HG03439 (cell line): ENCODE measurements at regions not wholly inside any gene's neighbourhood (a gene's known extent, or its start where the extent isn't known, plus 50 kb on each side); places are given as distances from the start of the nearest gene placed in this dataset.
"Not testable (repeated sequence)": the region's sequence is repeated elsewhere in the genome, so short reads cannot be mapped to it uniquely, and the experiment has no call there.

Experiments used
- ATAC-seq: cut with Tn5 transposase; IDR thresholded peaks from one replicate; pipeline ENCODE4 v1.9.1; 2021; ENCODE audit warnings: mild to moderate bottlenecking, moderate library complexity; ENCODE audit not compliant: unreplicated experiment

- no peak for ATAC-seq
Measured at GRCh38 chr2:122523143-122523542, 767.7 kb downstream of the TSN start.

- ATAC-seq = no peak
Measured at GRCh38 chr2:122523981-122524380, 768.5 kb downstream of the TSN start.

GRCh38 chr2:122525336-122525735, 769.9 kb downstream of the TSN start:
- ATAC-seq = no peak

GRCh38 chr2:122528061-122528460, 772.6 kb downstream of the TSN start:
- no peak for ATAC-seq

DNA sequence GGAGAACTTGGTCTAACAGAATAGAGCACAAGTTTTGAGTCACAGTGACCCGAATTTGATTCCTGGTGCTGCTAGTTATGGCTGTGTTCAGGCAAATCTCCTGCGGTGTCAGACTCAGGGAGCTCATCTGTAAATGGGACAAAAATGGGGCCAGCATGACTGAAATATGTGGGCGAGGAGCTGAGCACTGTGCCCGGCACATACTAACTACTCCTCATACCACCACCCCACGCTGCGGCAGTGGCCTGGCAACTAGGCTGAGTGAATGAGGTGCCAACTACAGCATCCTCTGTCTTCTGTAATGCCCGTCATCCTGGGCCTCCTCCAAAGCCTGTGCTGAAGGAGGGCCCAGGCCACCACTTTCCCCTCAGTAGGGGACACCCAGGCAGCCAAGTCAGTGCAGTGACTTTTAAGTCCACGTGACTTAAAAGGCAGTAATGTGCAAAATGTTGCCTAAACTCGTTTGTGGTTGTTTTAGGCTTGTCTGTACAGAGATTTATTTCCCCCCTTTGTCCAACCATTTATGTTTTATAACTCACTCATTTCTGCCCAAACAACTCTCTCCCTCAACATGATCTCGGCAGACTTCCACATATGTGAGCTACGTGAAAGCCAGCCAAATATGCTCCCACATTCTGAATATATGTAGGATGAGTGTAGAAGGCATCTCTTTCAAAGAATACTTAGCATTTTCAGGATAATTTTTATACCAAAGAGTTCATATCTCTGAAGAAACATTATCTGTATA, 773.7 kb downstream of the TSN start:
- no peak for ATAC-seq

- ATAC-seq = no peak
Measured at GRCh38 chr2:122530814-122531213, 775.4 kb downstream of the TSN start.

DNA sequence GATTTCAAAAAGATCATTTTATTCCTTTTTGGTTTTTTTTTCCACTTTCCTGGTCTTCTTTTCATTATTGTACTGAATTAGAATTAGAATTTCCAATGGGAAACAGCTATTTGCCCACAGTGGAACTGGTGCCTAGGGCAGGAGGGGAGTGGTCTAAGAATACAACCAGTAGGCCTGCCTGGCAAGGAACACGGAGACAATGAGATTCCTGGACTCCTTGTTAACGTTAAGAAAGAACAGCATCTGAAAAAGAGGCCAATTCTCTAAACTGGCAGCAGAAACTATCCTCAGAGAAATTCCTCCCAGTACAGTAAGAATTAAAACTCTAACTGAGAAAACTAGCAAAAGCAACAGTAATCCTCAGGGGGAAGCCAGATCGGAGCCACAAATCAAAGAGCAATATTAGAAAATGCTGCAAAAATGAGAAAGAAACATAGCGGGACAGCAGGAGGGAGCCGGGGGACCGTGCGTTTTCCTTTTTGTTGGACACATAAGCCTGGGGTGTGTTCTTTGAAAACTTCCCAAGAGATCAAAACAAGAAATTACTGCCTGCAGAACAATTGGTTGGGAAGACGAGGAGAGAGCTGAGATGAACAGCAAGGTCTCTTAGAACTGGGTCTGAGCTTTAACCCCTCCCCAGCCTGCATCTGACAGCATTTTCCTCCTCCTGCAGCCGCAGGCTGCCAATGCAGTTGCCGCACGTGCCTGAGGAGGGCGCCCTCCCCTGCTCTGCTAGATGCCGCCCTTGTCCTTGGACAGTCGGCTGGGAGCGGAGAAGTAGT, 776.0 kb downstream of the TSN start:
- no peak for ATAC-seq

DNA sequence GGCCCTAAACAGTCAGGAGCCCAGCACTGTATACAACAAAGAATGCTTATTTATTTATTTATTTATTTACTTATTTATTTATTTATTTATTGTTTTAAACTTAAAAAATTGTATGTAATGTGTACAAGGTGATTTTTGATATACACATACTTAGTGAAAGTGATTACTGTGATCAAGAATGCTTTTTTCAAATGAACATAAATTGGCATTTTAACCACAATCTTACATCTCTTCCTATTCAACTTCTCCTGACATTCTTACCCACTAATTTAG, 776.6 kb downstream of the TSN start:
- no peak for ATAC-seq

- no peak for ATAC-seq
Measured at GRCh38 chr2:122532481-122532880, 777.0 kb downstream of the TSN start.

GRCh38 chr2:122535960-122536505, 780.6 kb downstream of the TSN start:
- ATAC-seq = no peak

DNA sequence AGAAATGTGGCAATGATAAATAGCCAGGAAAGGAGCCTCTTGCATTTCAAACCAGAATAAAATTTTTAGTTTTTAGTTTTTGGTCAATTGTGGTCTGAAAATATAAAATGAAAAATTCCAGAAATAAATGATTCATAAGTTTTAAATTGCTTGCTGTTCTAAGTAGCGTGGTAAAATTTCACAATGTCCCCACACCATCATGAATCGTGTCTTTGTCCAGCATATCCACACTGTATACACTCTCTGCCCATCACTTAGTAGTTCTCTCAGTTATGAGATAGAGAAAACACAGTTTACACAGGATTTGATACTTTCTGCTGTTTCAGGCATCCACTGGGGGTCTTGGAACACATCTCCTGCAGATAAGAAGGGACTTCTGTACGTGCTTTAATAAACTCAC, 783.9 kb downstream of the TSN start:
- ATAC-seq = no peak

GRCh38 chr2:122539920-122540319, 784.5 kb downstream of the TSN start:
- no peak for ATAC-seq

DNA sequence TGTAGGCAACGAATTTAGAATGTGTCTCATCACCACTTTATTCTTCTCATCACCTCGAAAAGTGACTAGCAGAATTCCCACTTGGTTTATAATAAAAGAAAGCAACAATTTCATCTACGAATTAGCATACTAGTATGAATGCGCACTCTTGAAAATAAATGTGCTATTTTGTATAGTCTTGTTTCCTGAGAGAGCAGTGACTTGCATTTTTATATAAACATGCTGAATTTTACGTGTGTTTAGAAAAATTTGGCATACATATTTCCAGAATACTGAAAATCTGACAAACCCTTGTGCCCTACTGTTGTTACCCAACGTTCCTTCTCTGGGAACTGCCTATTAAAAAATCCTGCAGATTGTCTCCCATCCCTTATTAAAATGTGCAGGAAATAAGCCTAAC, 786.8 kb downstream of the TSN start:
- ATAC-seq = no peak

DNA sequence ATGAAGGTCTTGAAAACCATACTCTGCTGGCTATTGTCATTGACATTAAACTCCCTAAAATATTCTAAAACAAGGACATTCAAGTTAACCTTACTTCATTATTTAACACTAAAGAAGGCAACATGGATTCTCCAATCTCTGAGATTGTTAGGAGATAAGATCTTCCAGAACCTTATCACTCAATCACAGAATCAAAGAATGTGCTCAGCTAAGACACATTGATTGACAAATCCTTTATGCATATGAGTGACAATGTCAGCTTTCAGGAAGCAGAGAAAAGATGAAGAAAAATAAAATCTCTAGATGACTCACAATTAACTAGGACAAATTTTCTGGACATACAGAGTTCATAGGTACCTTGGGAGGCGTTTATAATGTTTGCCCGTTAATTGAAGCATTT, 787.2 kb downstream of the TSN start:
- no peak for ATAC-seq

DNA sequence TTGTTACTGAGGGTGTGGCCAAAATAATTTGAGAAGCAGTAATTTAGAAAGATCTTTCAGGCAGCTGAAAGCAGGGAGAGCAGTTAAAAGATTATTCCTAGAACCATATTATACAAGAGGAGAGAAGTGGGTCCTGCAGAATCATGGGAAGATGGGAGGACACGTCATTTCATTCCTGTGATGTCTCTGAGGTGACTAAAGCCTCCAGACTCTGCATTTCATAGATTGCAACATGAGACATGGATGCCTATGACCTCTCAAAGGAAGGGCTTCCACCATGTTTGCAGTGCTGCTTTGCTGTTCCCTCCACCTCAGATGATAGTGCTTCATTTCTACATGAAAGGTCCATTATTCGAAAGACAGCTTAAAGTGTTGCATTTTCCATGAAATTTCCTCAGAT, 788.4 kb downstream of the TSN start:
- no peak for ATAC-seq

- no peak for ATAC-seq
Measured at GRCh38 chr2:122545821-122546220, 790.4 kb downstream of the TSN start.

DNA sequence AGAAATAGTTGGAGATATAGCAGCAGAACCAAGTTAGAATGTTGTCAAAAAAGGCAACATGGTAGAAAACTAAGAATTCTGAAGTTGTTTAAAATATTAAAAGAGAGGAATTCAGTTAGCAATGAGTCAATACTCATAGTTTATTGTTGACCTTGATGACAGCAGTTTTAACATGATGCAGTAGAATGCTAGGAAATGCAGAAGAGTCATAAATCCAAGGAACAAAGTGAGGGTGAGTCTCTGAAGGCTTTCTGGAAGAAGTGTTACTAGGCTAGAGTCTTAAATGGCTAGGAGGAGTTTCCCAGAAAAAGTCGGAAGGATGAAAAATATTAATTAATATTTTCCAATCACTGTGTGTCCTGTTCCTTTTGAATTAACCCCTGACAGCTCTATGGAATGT, 807.3 kb downstream of the TSN start:
- ATAC-seq = no peak

- ATAC-seq = no peak
Measured at GRCh38 chr2:122563781-122564180, 808.3 kb downstream of the TSN start.

DNA sequence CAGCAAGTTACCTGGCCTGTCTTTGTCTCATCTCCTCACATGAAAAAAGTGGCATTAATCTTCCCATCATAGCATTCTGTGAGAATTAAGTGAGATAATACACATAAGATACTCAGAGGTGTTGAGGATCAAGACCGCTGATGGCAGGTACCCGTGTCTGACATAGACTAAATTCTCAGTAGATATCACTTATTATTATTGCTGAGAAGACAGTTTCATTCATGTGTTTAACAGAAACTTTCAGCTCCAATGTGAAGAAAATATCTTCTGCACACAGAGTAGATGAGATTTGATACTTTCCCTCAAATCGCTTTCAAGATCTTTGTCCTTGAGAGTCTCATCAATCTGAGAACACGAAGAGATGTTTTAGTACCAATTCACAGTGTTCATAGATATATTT, 809.4 kb downstream of the TSN start:
- no peak for ATAC-seq

DNA sequence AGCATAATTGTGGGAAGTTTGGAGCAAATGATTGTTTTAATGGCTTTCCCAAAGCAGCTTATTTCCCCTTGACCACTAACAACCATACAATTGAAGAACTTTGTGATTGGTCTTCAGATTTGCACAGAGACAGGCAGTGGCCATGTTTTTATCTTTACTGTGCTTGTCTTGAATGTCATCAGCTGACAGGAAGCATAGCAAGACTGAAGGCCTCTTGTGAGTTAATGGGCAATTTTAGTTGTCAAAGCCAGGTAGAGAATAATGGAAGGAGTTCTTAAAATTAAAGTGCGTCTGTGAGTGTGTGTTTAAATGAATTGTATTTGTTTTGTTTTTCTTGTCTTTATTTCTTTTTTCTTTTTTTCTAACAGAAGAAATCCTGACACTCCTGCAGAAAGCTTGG, 809.9 kb downstream of the TSN start:
- ATAC-seq = no peak

DNA sequence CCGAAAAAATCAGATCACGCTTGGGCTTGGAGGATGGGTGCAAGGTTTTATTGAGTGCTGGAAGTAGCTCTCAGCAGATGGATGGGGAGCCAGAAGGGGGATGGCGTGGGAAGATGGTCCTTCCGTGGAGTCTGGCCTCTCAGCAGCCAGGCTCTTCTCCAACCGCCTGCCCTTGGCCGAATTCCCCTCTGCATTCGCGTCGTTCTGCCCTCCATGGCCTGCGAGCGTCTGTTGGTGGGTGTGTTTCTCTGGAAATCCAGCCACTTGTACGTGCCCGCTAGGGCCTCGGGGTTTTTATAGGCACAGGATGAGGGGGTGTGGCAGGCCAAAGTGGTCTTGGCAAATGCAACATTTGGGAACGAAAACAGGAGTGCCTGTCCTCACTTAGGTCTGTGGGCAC, 815.2 kb downstream of the TSN start:
- ATAC-seq = no peak

- ATAC-seq = not testable (repeated sequence)
Measured at GRCh38 chr2:122571471-122571870, 816.0 kb downstream of the TSN start.
